Prostate gland (tissue), 2 donors: ENCODE measurements at regions not wholly inside any gene's neighbourhood (a gene's known extent, or its start where the extent isn't known, plus 50 kb on each side); places are given as distances from the start of the nearest gene placed in this dataset.

ENCODE experiments used
- DNase-seq: peaks from one replicate; pipeline ENCODE4 v3.0.0-alpha.2; 2019; ENCODE audit warnings: low spot score
- H3K27ac ChIP-seq, 2 donors: fragments of 200-600 bp; sonication (generic); 2 replicates each; pipeline ENCODE4 v1.5.1; 2017 to 2019
- H3K27me3 ChIP-seq: fragments of 200-600 bp; sonication (generic); replicated peaks from 2 replicates; pipeline ENCODE4 v1.5.1; 2019; ENCODE audit not compliant: insufficient read depth
- H3K36me3 ChIP-seq, 2 donors: fragments of 200-600 bp; sonication (generic); 1 replicate in 1 of 2; 2 replicates in 1 of 2; pipeline versions ENCODE4 v1.5.1 to v1.8.1; 2017 to 2019
- H3K4me1 ChIP-seq: fragments of 200-600 bp; sonication (generic); replicated peaks from 2 replicates; pipeline ENCODE4 v1.5.1; 2019
- H3K4me3 ChIP-seq, 2 donors: fragments of 200-600 bp; sonication (generic); 2 replicates each; pipeline ENCODE4 v1.5.1; 2017 to 2019
- H3K9me3 ChIP-seq: fragments of 200-600 bp; sonication (generic); 2 replicates; pipeline ENCODE4 v1.5.1; 2017
- CTCF ChIP-seq, 4 experiments: fragments of 200-600 bp in 2 of 4; fragments of 450-650 bp in 2 of 4; sonication (generic) in 2 of 4; IDR thresholded peaks; 1 replicate in 3 of 4; 2 replicates in 1 of 4; pipeline ENCODE4 v1.5.1; 2016 to 2019; ENCODE audit warnings: antibody characterized with exemption in 4 of 4, mild to moderate bottlenecking in 2 of 4, moderate library complexity in 2 of 4
- POLR2A ChIP-seq: fragments of 450-650 bp; IDR thresholded peaks from one replicate; pipeline ENCODE4 v1.6.1; 2016; ENCODE audit warnings: antibody characterized with exemption, mild to moderate bottlenecking
- POLR2AphosphoS5 ChIP-seq: sonication (generic); formaldehyde crosslinking; IDR thresholded peaks from one replicate; pipeline ENCODE4 v1.6.1; 2017; ENCODE audit warnings: antibody characterized with exemption
- WGBS: methylation state at CpG from one replicate; pipeline ENCODE4 v1.1.5; 2018; 5-methylcytosine and 5-hydroxymethylcytosine counted together
- intact Hi-C: fragments of 100-400 bp; cut with DNase I; formaldehyde crosslinking; loops from one replicate; pipeline ENCODE4 v1.14.2; 2022

DNA sequence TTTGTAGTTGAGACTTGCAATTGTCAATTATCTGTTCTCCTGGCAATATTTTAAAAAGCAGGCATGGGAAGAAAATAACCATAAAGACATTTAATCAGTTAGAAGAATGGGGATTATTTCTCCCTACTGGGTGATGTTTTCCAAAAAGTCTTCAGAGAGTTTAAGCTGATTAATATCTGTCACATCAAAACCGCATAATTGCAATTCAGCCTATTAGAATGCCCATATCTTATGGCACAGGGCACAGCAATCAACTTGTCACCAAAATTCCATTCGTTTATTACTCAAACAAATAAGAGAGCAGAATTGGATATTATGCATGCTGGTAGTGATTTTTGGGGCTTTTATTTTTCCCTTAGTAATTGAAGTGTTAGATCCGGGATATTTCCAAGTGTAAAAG is 218.7 kb downstream of the RNF144B start:
- Histone ChIP-seq H3K4me3 (no peak overlapping the region), H3K4me1 (no peaks in the 10 kb centered on the region), H3K27me3 (no peaks in the 10 kb centered on the region), H3K36me3 (no peaks in the 10 kb centered on the region), H3K27ac (no peak overlapping the region), H3K9me3 (no peaks in the 10 kb centered on the region)
- 60% methylated on average over 3 of the region's 3 CpGs for WGBS
- no peak for DNase-seq
- intact Hi-C loops = no loop called here
- no peak for TF ChIP-seq CTCF (IDR thresholded peaks at IDR 0.05)
- no peak for TF ChIP-seq POLR2AphosphoS5
- TF ChIP-seq POLR2A = no peak

DNA sequence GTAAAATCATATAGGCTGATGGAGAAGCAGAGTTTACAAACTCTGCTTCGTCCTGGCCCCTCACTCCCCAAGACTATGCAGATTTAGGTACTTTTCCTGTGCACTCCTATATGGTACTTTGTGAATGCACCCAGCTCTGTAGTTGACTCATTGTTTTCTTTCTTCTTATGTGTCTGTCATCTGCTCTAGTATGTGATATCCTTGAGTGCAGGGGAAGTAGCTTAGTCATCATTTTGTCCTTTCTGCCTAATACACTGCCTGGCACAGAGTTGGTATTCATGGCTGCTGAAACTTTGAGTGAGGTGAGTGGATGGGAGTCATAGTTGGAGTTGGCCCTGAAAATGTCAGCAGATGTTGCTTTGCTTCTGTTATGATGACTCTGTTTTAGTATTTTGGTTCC is 222.6 kb downstream of the RNF144B start:
- intact Hi-C loops = no loop called here
- DNase-seq = no peak
- WGBS = 90% methylated on average over 1 of the region's 1 CpG
- Histone ChIP-seq H3K36me3 (no peaks in the 10 kb centered on the region), H3K9me3 (no peaks in the 10 kb centered on the region), H3K4me3 (no peak overlapping the region), H3K4me1 (no peaks in the 10 kb centered on the region), H3K27ac (no peak overlapping the region), H3K27me3 (no peaks in the 10 kb centered on the region)
- no peak for TF ChIP-seq POLR2AphosphoS5

DNA sequence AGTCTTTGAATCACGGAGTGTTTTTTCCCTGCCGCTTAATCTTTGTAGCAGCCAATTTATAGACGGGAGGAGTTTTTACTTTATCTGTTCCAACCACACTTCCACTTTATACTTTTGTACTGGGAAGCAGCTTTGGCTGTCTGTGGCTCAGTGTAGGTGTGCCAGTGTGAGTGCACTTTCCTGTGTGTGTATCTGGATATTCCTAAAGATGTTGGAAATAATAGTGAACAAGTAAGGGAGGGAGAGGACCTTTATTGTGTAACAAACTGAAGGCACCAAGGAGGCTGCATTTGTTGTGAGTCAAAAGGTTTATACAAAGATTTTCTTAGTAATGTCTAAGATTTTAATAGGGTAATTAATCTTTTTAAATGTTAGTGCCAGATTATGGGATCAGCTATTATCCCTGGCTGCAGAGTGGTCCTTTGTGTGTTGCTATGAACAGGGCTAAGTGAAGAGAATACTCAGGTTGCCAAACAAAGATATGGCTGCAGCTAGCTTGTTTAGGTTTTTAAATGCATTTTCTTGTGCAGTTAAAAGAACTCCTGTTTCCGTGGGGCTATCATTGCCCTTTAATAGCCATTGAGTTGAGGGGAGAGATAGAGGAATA is 226.3 kb downstream of the RNF144B start:
- Histone ChIP-seq H3K4me3 (no peak overlapping the region), H3K9me3 (no peaks in the 10 kb centered on the region), H3K36me3 (no peaks in the 10 kb centered on the region), H3K27me3 (no peaks in the 10 kb centered on the region), H3K27ac (no peak overlapping the region), H3K4me1 (no peaks in the 10 kb centered on the region)
- no peak for DNase-seq
- 14% methylated on average over 4 of the region's 4 CpGs for WGBS
- TF ChIP-seq CTCF (IDR thresholded peaks at IDR 0.05) (no peak), POLR2AphosphoS5 (no peak), POLR2A (no peak)
- intact Hi-C loops = no loop called here

DNA sequence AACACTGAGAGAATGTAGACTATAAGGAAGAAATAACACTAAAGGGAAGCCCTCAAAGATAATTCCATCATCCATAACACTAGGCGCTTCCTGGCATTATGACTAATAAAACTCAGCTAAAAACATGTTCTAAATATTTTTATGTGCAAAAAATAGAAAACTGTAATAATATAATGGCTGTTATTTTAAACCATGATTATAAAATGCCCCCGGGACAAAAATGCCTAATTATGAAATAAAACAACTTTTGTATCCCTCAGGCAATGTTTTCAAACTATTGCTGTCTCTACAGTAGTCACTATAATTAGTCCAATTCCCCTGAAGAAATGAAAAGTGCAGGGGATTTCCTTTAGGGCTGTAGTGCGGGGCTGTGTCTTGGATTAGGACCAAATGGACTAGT is 242.4 kb downstream of the RNF144B start:
- Histone ChIP-seq H3K36me3 (no peaks in the 10 kb centered on the region), H3K27me3 (no peaks in the 10 kb centered on the region), H3K9me3 (no peaks in the 10 kb centered on the region), H3K4me1 (no peaks in the 10 kb centered on the region), H3K27ac (no peak overlapping the region), H3K4me3 (no peak overlapping the region)
- no peak for DNase-seq
- 64% methylated on average over 3 of the region's 3 CpGs for WGBS
- intact Hi-C loops = no loop called here
- TF ChIP-seq POLR2A (no peak), CTCF (IDR thresholded peaks at IDR 0.05) (no peak), POLR2AphosphoS5 (no peak)

DNA sequence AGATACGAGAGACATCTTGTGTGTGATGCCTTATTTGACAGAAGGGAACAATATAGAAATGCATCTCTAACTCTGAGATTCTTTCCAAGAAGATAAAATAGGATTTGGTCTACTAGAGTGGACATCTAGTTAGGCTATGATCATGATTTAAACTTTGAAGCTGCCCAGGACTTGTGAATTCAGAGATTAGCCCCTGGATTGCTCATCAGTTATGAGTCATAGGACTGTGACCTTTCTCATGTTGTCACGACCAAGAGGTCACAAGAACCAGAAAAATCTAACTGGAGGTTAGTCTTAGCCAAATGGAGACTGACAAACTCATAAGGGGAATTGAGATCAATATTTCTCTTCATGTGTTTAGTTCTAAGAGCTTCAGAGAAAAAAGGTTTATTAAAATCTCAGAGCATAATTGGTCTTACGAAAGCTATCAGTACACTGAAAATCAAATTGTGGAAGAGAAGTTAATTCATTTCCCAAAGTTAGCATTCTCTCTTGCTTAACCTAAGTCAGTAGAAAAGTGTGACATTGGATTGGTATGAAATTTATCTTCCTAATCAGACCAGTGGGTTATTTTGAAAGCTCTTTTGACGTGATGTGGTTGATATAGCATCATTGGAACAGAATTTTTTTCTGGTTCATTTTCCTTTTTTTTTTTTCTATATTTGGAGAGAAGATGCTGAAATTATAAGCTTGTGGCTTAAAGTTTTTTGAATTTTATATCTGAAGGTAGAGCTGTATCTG is 245.7 kb downstream of the RNF144B start:
- no peaks in the 10 kb centered on the region for H3K36me3 ChIP-seq
- H3K27me3 ChIP-seq = no peaks in the 10 kb centered on the region
- intact Hi-C loops = no loop called here
- 80% methylated on average over 4 of the region's 4 CpGs for WGBS
- no peak overlapping the region for H3K27ac ChIP-seq
- H3K4me3 ChIP-seq = no peak overlapping the region
- no peaks in the 10 kb centered on the region for H3K9me3 ChIP-seq
- DNase-seq = no peak
- no peak for TF ChIP-seq POLR2A
- TF ChIP-seq CTCF (IDR thresholded peaks at IDR 0.05) = no peak
- no peak for TF ChIP-seq POLR2AphosphoS5
- H3K4me1 ChIP-seq = no peaks in the 10 kb centered on the region
